Bronchial epithelial cell (primary cell): ENCODE measurements at regions not wholly inside any gene's neighbourhood (a gene's known extent, or its start where the extent isn't known, plus 50 kb on each side); places are given as distances from the start of the nearest gene placed in this dataset.

Experiments
- DNase-seq: peaks from one replicate; pipeline ENCODE4 v3.0.0-alpha.2; 2010; ENCODE audit warnings: low read depth
- FAIRE-seq: peaks from 2 replicates; lab custom pipeline; 2011; peaks lifted over from hg19 to GRCh38; lab: Jason Lieb, UNC
- H3K27me3 ChIP-seq: 2 replicates; pipeline ENCODE4 v1.5.1; 2011; ENCODE audit warnings: low read length; ENCODE audit not compliant: control insufficient read depth, insufficient read depth
- H3K36me3 ChIP-seq: 2 replicates; pipeline ENCODE4 v1.5.1; 2011; ENCODE audit warnings: low read length; ENCODE audit not compliant: control insufficient read depth, insufficient read depth
- H3K4me3 ChIP-seq: 2 replicates; pipeline ENCODE4 v1.5.1; 2011; ENCODE audit warnings: mild to moderate bottlenecking, low read depth, low read length, control low read depth
- TF ChIP-seq, protein P1 (sequence below): IDR thresholded peaks from 2 replicates; pipeline ENCODE4 v1.5.1; 2011; ENCODE audit warnings: mild to moderate bottlenecking, moderate library complexity, low read length, control low read depth, inconsistent platforms; ENCODE audit not compliant: insufficient read depth, severe bottlenecking

- FAIRE-seq (no peak), DNase-seq (no peak)
- H3K4me3 ChIP-seq: no peak overlapping the region
- H3K27me3 ChIP-seq: no peaks in the 10 kb centered on the region
- no peaks in the 10 kb centered on the region for H3K36me3 ChIP-seq
- TF ChIP-seq, protein P1, sequence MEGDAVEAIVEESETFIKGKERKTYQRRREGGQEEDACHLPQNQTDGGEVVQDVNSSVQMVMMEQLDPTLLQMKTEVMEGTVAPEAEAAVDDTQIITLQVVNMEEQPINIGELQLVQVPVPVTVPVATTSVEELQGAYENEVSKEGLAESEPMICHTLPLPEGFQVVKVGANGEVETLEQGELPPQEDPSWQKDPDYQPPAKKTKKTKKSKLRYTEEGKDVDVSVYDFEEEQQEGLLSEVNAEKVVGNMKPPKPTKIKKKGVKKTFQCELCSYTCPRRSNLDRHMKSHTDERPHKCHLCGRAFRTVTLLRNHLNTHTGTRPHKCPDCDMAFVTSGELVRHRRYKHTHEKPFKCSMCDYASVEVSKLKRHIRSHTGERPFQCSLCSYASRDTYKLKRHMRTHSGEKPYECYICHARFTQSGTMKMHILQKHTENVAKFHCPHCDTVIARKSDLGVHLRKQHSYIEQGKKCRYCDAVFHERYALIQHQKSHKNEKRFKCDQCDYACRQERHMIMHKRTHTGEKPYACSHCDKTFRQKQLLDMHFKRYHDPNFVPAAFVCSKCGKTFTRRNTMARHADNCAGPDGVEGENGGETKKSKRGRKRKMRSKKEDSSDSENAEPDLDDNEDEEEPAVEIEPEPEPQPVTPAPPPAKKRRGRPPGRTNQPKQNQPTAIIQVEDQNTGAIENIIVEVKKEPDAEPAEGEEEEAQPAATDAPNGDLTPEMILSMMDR: no peak
These were observed 62.0 kb upstream of the CAB39 start for GRCh38 chr2:230650585-230651137.

DNA sequence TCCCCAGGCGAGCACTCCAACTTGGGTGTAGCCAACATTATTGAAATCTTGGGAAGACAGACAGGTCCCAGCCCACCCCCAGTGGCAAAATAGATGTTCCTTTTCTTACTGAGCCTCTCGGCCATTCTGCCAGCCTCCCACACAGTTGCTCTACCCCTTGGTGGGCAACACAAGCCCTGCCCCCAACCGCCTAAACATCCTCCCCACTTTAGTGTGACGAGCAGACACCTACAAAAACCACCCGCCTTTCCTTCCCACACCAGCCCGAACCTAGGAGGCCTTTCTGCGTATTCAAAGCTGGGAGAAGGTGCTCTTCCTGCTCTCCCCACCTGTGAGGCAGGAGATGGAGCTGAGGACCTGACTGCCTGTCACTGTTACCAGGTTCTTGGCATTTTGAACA lies 58.6 kb upstream of the CAB39 start:
- FAIRE-seq: no peak
- no peak overlapping the region for H3K4me3 ChIP-seq
- H3K27me3 ChIP-seq: no peaks in the 10 kb centered on the region
- no peak for DNase-seq
- TF ChIP-seq, protein P1: no peak
- no peaks in the 10 kb centered on the region for H3K36me3 ChIP-seq

DNA sequence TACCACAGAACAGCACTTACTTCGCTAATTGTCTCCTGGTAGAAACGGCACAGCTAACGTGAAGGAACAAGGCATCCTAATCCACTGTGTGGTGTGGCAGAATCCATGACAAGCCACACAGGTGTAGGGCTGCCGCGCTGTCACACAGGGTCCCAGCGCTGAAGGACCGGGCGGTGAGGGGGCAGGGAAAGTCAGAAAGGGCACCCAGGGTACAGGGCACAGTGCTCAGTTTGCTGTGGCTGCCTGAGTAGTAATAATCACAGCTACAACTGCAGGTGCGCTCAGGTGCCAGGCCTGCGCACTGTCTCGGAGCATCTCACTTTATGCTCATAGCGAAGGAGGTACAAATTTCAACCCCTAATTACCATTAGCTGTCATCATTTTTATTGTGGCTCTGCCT lies 55.2 kb upstream of the CAB39 start:
- H3K27me3 ChIP-seq: no peaks in the 10 kb centered on the region
- FAIRE-seq: no peak
- TF ChIP-seq, protein P1: no peak
- no peak for DNase-seq
- H3K4me3 ChIP-seq: no peak overlapping the region
- no peaks in the 10 kb centered on the region for H3K36me3 ChIP-seq

GRCh38 chr2:230657906-230658305 lies 54.7 kb upstream of the CAB39 start:
- no peaks in the 10 kb centered on the region for H3K36me3 ChIP-seq
- DNase-seq (no peak), FAIRE-seq (no peak)
- no peak overlapping the region for H3K4me3 ChIP-seq
- H3K27me3 ChIP-seq: no peaks in the 10 kb centered on the region
- TF ChIP-seq, protein P1: no peak

GRCh38 chr2:230658577-230658876 lies 54.1 kb upstream of the CAB39 start:
- H3K4me3 ChIP-seq: no peak overlapping the region
- DNase-seq (no peak), FAIRE-seq (no peak)
- no peaks in the 10 kb centered on the region for H3K27me3 ChIP-seq
- TF ChIP-seq, protein P1: no peak
- no peaks in the 10 kb centered on the region for H3K36me3 ChIP-seq
